RPMI7951 (cell line): ENCODE measurements at regions not wholly inside any gene's neighbourhood (a gene's known extent, or its start where the extent isn't known, plus 50 kb on each side); places are given as distances from the start of the nearest gene placed in this dataset.
A peak's percentile ranks its signal among the peaks of the same experiment; 100 is the strongest.

Experiments used
- DNase-seq: peaks from one replicate; pipeline ENCODE4 v3.0.0-alpha.2; 2012; ENCODE audit warnings: low read depth

GRCh38 chr4:119825696-119826095 lies 197.1 kb upstream of the PDE5A start:
- DNase-seq: no peak

DNA sequence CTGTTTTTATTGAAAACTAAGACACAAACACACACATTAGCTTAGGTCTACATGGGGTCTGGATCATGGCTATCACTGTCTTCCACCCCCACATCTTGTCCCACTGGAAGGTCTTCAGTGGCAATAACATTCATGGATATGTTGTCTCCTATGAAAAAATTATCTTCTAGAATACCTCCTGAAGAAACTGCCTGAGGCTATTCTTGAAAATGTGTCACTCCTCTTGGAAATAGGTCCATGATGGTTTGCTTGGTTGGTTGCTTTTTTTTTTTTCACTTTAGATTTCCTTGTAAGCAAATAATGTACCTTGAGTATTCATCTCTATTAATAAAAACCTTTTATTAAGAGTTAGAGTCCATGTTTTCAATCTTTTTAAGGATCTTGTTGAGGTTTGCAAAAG lies 195.3 kb upstream of the PDE5A start:
- peak; percentile 0 for DNase-seq

GRCh38 chr4:119823045-119823444 lies 194.4 kb upstream of the PDE5A start:
- DNase-seq: no peak

GRCh38 chr4:119816473-119816872 lies 187.9 kb upstream of the PDE5A start:
- DNase-seq: no peak

GRCh38 chr4:119810001-119810400 lies 181.4 kb upstream of the PDE5A start:
- DNase-seq: no peak

GRCh38 chr4:119804404-119804803 lies 175.8 kb upstream of the PDE5A start:
- no peak for DNase-seq

DNA sequence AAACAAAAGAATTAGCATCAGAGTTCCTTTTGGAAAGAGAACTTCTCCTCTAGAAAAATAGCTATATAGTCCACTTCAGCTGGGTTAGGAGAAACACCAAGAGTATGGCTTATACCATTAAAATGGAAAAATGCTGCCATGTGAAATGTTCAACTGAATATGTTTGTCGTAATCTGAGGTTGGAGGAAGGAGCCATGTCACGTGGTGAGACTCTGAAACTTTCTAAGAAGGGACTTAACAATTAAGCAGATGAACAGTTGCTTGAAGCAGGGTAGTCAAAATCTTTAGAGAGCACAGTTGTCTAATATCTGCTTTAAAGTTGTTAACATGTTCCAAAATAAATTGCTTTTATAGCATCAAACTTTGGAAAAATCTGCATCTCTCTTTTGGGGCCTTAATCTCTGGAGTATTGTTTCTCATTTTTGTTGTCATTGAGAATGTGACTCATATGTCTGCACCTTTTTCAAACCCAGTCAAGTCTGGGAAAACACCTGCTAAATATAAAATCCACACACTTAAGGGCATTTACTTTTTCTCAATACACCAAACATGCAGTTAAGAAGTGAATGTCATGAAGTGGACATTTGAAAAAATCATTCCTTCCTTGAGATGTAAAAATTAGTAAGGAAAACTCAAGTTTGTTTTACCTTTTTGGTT lies 168.8 kb upstream of the PDE5A start:
- no peak for DNase-seq

- no peak for DNase-seq
Measured at GRCh38 chr4:119795986-119796578, 167.5 kb upstream of the PDE5A start.

GRCh38 chr4:119794681-119795080 lies 166.1 kb upstream of the PDE5A start:
- no peak for DNase-seq

DNA sequence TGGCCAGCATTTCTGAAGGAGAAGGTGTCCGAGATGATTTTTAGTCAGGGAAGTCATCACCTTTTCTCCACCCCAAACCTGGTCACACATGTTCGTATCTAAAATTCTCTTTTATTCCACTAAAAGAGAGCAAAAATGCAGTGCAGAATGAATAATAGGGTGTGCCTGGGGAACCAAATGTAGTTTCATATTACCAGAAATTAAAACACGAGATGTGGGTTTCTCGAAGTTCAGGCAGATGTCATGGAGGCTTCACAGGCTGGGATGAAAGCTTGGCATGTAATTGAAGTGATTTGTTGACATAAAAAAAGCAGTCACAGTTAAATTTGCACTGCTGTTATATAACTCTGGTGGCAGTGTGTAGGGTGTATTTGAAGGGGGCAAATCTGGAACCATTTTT lies 165.5 kb upstream of the PDE5A start:
- DNase-seq: no peak

GRCh38 chr4:119788349-119789266 lies 160.0 kb upstream of the PDE5A start:
- no peak for DNase-seq

GRCh38 chr4:119785963-119786362 lies 157.4 kb upstream of the PDE5A start:
- DNase-seq: no peak

DNA sequence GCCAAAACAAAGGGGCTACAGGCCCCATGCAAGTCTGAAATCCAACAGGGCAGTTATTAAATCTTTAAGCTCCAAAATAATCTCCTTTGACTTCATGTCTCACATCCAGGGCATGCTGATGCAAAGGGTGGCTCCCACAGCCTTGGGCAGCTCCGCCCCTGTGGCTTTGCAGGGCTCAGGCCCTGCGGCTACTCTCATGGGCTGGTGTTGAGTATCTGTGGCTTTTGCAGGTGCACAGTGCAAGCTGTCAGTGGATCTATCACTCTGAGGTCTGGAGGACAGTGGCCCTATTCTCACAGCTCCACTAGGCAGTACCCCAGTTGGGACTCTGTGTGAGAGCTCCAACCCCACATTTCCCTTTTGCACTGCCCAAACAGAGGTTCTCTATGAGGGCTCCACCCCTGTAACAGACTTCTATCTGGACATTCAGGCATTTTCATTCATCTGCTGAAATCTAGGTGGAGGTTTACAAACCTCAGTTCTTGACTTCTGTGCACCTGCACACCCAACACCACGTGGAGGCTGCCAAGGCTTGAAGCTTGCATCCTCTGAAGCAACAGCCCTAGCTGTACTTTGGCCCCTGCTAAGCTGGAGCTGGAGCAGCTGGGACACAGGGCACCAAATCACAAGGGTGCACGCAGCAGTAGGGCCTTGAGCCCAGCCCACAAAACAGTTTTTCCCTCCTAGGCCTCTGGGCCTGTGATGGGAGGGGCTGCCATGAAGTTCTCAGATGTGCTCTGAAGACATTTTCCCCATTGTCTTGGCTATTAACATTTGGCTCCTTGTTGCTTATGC lies 154.8 kb upstream of the PDE5A start:
- DNase-seq: no peak

- DNase-seq: no peak
Measured at GRCh38 chr4:119781044-119781443, 152.4 kb upstream of the PDE5A start.

GRCh38 chr4:119774840-119775239 lies 146.2 kb upstream of the PDE5A start:
- DNase-seq: no peak

GRCh38 chr4:119765951-119766350 lies 137.3 kb upstream of the PDE5A start:
- no peak for DNase-seq

- DNase-seq: no peak
Measured at GRCh38 chr4:119765469-119765868, 136.9 kb upstream of the PDE5A start.

DNA sequence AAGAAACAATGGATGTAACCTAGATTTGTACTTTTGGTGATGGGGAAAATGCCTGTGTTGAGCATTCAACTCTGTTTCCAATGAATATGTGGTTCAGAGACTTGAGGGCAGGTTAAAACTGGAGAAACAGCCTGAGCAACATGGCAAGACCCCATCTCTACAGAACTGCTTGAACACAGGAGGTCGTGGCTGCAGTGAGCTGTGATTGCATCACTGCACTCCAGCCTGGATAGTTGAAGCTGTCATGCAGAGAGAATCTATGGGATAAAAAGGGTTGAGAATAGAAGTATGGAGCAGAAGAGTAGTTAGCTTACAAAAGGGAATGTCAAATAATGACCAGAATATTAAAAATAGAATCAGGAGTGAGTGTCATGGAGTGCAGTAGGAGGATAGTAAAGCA lies 134.8 kb upstream of the PDE5A start:
- DNase-seq: no peak

DNA sequence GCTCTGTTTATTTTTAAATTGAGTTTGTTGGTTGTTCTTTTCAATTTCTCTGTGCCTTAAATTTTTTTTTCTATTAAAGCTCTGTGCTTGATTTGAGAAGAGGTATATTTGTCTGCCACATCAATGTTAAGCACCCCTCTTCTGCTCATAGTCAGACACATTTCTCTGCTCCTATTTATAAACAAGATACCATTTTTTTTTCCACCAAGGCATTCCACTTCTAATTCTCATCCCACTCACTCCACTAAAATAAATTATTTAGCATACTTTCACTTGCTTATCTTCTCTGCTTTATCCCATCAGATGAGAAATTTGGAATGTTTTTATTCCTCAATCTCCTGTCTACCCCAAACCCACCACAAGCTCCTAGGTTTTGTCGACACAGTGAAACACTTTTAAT lies 127.0 kb upstream of the PDE5A start:
- DNase-seq: no peak

- DNase-seq: no peak
Measured at GRCh38 chr4:119752936-119753335, 124.3 kb upstream of the PDE5A start.

DNA sequence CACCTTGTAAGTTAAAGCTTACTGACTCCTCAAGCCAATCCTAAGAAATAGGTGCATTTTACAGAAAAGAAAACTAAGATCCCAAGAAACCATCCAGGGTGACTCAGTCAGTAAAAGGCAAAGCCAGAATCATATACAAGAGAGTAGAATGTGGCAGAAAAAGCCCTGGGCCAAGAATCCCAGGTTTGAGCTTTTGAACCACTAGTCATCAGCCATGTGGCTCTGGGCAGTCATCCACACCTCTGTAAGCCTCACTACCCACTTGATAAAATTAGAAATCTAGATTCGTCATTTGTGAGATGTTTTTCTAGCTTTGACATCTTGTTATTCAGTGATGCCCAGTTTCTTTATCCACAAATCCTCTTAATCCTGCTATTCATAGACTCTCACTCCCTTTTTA lies 122.2 kb upstream of the PDE5A start:
- peak; percentile 2 for DNase-seq

- no peak for DNase-seq
Measured at GRCh38 chr4:119750048-119750447, 121.4 kb upstream of the PDE5A start.
